PFSK-1 (cell line): ENCODE measurements at regions not wholly inside any gene's neighbourhood (a gene's known extent, or its start where the extent isn't known, plus 50 kb on each side); places are given as distances from the start of the nearest gene placed in this dataset.

Experiments used
- FOXP2 ChIP-seq: optimal IDR thresholded peaks from 2 replicates; pipeline ENCODE3; 2011; ENCODE audit warnings: borderline replicate concordance, control low read depth, inconsistent platforms; ENCODE audit not compliant: insufficient read depth; ENCODE audit errors: extremely low read length, extremely low read depth
- POLR2AphosphoS5 ChIP-seq: IDR thresholded peaks from 2 replicates; pipeline ENCODE4 v1.6.1; 2012; ENCODE audit warnings: low read depth, mild to moderate bottlenecking, control low read depth, low read length, moderate library complexity
- REST ChIP-seq, 2 experiments: IDR thresholded peaks; 2 replicates each; pipeline versions ENCODE4 v1.6.1 to v1.8.0; 2011 to 2012; ENCODE audit warnings: low read depth in 2 of 2, low read length in 2 of 2, control low read depth in 1 of 2, inconsistent platforms in 1 of 2, mild to moderate bottlenecking in 1 of 2, moderate library complexity in 1 of 2; ENCODE audit not compliant: insufficient read depth in 1 of 2
- SIN3A ChIP-seq: IDR thresholded peaks from 2 replicates; pipeline ENCODE4 v1.6.1; 2012; ENCODE audit warnings: mild to moderate bottlenecking, low read length, moderate library complexity, borderline replicate concordance; ENCODE audit not compliant: insufficient read depth
- TAF1 ChIP-seq: IDR thresholded peaks from 2 replicates; pipeline ENCODE4 v1.6.1; 2012; ENCODE audit warnings: low read length, control low read depth, borderline replicate concordance; ENCODE audit not compliant: insufficient read depth

GRCh38 chr3:64300790-64301423, 75.6 kb upstream of the PRICKLE2 start:
- TF ChIP-seq POLR2AphosphoS5 = no peak
- no peak for TF ChIP-seq FOXP2
- TF ChIP-seq REST (IDR thresholded peaks at IDR 0.05; ENCODE audit: insufficient read depth in 1 of 2, low read depth in 2 of 2, low read length in 2 of 2) = no peak
- TF ChIP-seq SIN3A = no peak
- TF ChIP-seq TAF1 = no peak

- TF ChIP-seq POLR2AphosphoS5 (no peak), FOXP2 (no peak), SIN3A (no peak), REST (IDR thresholded peaks at IDR 0.05; ENCODE audit: insufficient read depth in 1 of 2, low read depth in 2 of 2, low read length in 2 of 2) (no peak), TAF1 (no peak)
Measured at GRCh38 chr3:64299206-64299605, 73.9 kb upstream of the PRICKLE2 start.

GRCh38 chr3:64297563-64297962, 72.3 kb upstream of the PRICKLE2 start:
- TF ChIP-seq REST (IDR thresholded peaks at IDR 0.05; ENCODE audit: insufficient read depth in 1 of 2, low read depth in 2 of 2, low read length in 2 of 2) = no peak
- TF ChIP-seq SIN3A = no peak
- no peak for TF ChIP-seq FOXP2
- no peak for TF ChIP-seq TAF1
- TF ChIP-seq POLR2AphosphoS5 = no peak

- no peak for TF ChIP-seq SIN3A
- no peak for TF ChIP-seq POLR2AphosphoS5
- TF ChIP-seq FOXP2 = no peak
- TF ChIP-seq TAF1 = no peak
- TF ChIP-seq REST (IDR thresholded peaks at IDR 0.05; ENCODE audit: insufficient read depth in 1 of 2, low read depth in 2 of 2, low read length in 2 of 2) = no peak
Measured at GRCh38 chr3:64295594-64295993, 70.3 kb upstream of the PRICKLE2 start.
